Coronary artery (tissue), 2 donors: ENCODE measurements at regions not wholly inside any gene's neighbourhood (a gene's known extent, or its start where the extent isn't known, plus 50 kb on each side); places are given as distances from the start of the nearest gene placed in this dataset.

Source experiments
- DNase-seq: peaks from one replicate; pipeline ENCODE4 v3.0.0-alpha.2; 2017; ENCODE audit warnings: low spot score
- H3K27ac ChIP-seq, 2 donors: fragments of 200-600 bp; sonication (generic); one replicate each; pipeline ENCODE4 v1.5.1; 2016 to 2019
- H3K4me3 ChIP-seq: fragments of 200-600 bp; sonication (generic); 2 replicates; pipeline ENCODE4 v1.5.1; 2016; ENCODE audit warnings: mild to moderate bottlenecking, moderate library complexity
- TF ChIP-seq, protein P1 (sequence below): fragments of 200-600 bp; sonication (generic); IDR thresholded peaks from one replicate; pipeline ENCODE4 v1.5.1; 2019; ENCODE audit warnings: antibody characterized with exemption

DNA sequence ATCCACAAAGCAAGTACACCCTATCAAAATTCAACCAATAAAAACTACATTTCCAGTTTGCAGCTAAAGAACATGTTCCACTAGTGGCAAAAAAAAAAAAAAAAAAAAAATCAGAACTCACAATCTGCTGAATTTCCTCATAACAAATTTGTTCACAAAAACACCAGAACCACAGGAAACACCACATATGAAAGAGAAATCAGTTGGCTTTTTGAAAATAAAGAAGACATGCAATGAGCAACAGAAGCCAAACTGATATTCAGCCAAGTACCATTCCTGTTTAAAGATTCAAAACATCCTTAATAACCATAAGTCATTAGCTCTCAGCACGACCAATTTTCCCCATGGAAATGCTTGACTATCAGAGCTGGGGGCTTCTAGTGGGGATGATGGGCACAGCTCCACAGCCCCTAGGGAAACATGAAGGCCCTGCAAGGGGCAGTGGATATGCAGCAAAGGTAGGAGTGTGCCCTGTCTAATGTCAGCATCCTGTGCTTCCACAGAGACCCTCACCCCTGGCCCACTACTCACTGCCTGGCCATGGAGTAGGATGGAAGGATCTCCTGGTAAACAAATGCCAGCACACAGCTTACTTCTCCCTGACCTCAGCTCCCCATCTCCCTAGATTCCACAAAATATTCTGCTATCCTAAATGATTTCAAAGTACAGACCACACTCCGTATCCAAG, 74.0 kb upstream of the DOCK9 start:
- TF ChIP-seq, protein P1, sequence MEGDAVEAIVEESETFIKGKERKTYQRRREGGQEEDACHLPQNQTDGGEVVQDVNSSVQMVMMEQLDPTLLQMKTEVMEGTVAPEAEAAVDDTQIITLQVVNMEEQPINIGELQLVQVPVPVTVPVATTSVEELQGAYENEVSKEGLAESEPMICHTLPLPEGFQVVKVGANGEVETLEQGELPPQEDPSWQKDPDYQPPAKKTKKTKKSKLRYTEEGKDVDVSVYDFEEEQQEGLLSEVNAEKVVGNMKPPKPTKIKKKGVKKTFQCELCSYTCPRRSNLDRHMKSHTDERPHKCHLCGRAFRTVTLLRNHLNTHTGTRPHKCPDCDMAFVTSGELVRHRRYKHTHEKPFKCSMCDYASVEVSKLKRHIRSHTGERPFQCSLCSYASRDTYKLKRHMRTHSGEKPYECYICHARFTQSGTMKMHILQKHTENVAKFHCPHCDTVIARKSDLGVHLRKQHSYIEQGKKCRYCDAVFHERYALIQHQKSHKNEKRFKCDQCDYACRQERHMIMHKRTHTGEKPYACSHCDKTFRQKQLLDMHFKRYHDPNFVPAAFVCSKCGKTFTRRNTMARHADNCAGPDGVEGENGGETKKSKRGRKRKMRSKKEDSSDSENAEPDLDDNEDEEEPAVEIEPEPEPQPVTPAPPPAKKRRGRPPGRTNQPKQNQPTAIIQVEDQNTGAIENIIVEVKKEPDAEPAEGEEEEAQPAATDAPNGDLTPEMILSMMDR = no peak

DNA sequence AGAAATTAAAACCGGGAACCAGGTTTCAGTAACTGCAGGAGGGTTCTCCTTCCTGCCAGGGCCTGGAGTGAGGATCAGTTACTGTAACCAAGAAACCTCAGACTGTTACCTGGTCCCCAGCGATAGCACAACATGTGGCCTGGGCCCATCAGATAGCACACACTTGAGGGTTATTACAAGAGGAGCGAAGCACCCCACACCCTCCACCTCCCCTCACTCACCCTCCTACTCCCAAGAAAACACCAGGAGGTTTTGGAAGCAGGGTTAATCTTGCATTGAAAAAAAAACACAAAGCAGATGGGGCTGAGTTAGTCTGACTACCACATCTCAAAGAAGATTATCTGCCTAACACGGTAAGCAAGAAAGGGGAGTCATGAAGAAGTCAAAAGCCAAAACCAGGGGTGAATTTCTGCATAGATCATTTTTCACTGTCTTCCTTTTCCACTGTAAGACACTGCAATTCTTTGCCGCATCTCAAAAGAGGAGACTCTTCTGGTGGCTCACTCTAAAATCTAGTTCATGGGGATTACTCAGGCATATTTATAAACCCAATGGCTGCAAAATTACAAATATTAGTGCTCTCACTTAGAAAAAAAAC, 75.9 kb upstream of the DOCK9 start:
- DNase-seq = no peak
- Histone ChIP-seq H3K27ac (no peak overlapping the region), H3K4me3 (no peak overlapping the region)
- TF ChIP-seq, protein P1 = no peak

More for the DNA sequence above, 74.0 kb upstream of the DOCK9 start:
- Histone ChIP-seq H3K4me3 (no peak overlapping the region), H3K27ac (peak overlapping the region in 1 of 2 donors; percentile 21)
- no peak for DNase-seq

DNA sequence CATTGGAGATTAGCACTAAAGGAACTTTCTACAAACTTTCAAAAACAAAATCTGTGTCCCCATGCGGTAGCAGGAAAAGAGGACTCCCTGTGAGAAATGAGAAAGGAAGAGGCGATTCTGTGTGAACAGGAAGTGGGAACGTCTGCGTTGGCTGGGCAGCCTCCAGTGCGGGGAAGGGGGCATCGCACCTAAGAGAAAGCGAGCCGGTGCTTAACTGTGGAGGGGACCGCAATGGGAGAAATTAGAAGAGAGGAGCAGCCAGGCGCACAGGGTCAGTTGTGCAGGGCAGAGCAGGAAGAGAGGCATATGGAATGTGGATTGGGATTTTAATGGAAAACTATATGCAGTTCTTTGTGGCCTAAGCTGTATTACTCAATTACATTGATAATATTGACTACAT, 77.4 kb upstream of the DOCK9 start:
- H3K4me3 ChIP-seq = no peak overlapping the region
- DNase-seq = peak; percentile 52
- no peak overlapping the region for H3K27ac ChIP-seq
- TF ChIP-seq, protein P1 = no peak

DNA sequence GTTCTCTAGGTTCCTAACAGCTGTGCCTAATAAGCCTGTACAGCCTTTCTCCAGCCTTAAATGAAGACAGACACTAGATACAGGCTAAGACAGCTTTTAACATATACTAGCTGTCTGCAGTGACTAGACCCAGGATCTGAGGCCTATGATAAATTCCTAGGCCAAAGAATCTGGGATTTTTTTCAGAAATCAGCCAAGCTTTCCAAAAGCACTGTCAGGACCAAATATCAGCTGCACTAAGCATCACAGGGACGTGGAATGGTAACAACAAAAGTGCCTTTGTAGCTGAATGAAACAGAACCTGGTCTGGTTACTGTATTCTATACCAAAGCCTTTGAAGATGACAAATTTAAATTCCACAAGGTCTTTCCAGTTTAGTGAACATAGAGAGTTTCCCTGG, 77.9 kb upstream of the DOCK9 start:
- TF ChIP-seq, protein P1 = no peak
- DNase-seq = no peak
- Histone ChIP-seq H3K4me3 (no peak overlapping the region), H3K27ac (no peak overlapping the region)

DNA sequence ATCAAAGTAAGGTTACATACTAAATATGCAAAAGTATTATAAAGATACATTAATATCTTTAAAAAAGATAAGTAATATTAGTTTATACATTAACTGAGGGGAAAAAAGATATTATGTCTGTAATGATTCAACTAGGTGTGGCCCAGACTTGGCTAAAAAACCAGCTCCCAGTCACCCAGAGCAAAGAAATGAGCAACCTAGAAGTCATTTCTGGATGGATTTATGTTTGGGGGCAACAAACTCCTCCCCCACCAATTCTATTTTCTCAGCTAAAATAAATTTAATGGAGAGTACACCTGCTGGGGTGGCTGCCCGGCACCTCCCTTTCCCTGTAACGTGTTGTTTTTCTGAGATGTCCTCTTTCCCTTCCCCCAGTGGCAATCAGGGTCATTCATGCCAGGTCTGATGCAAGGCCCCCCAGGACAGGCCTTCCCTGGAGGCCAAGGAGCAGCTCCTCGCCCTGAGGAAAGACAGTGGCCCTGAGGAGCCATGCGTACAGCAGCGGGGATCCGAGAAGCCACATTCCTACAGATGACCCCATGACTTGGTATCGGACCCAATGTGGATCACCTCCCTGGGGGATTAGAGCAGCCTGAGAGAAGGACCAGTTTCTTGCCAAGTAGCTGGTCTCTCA, 78.6 kb upstream of the DOCK9 start:
- TF ChIP-seq, protein P1 = no peak
- DNase-seq = peak; percentile 52
- H3K4me3 ChIP-seq = no peak overlapping the region
- H3K27ac ChIP-seq = peak overlapping the region in 1 of 2 donors; percentile 60

DNA sequence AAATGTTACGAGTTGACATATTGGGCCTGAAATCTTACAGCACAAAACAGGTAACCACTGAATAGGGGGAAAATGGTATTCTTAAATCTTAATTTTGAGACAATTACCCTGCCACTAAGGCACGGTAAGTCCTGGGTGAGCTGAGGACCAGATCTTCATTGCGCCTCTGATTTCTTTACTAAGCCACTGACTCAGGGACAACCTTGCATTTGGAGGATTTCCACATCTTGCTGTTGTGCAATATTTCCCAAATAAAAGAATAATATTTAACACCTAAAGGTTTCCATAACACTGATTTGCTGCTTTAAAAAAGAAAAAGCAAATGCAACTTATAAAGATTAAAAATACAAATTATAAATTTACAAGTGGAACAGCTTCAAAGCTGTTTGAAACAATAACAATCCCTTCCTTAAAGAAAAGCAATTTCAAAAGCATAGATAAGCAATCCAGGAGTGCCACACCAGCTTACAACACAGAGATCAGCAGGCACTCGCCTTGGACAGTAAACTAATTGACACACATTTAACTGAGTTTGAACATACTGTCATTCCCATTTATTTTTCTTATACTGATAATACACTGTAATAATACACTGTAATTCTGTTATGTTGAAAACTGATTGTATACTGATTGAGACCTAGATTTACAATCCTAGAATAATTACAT, 79.6 kb upstream of the DOCK9 start:
- TF ChIP-seq, protein P1 = no peak

More for the DNA sequence above, 79.6 kb upstream of the DOCK9 start:
- no peak overlapping the region for H3K4me3 ChIP-seq
- DNase-seq = no peak
- peak overlapping the region in 1 of 2 donors; percentile 60 for H3K27ac ChIP-seq
